K562 (cell line): ENCODE measurements at regions not wholly inside any gene's neighbourhood (a gene's known extent, or its start where the extent isn't known, plus 50 kb on each side); places are given as distances from the start of the nearest gene placed in this dataset.

ENCODE experiments used
- ARID2 ChIP-seq: fragments of 450-650 bp; IDR thresholded peaks from 2 replicates; pipeline ENCODE4 v1.6.1; 2017; ENCODE audit warnings: antibody characterized with exemption, mild to moderate bottlenecking
- CREB3L1 ChIP-seq: fragments of 450-650 bp; IDR thresholded peaks from 2 replicates; pipeline ENCODE4 v1.6.1; 2014; ENCODE audit warnings: low read depth, mild to moderate bottlenecking, moderate library complexity, borderline replicate concordance
- ERF ChIP-seq: fragments of 450-650 bp; formaldehyde crosslinking; IDR thresholded peaks from 2 replicates; pipeline ENCODE4 v1.4.0; 2020; ENCODE audit warnings: mild to moderate bottlenecking, mixed read lengths
- FOXM1 ChIP-seq, 2 experiments: fragments of 450-650 bp in 1 of 2; sonication (generic) in 1 of 2; formaldehyde crosslinking in 1 of 2; IDR thresholded peaks; 2 replicates each; pipeline versions ENCODE4 v1.6.1 to v1.9.0; 2017 to 2022; ENCODE audit warnings: low read depth in 2 of 2, mild to moderate bottlenecking in 2 of 2, missing genetic modification reagents in 1 of 2, moderate library complexity in 1 of 2
- LEF1 ChIP-seq: fragments of 450-650 bp; IDR thresholded peaks from 2 replicates; pipeline ENCODE4 v1.6.1; 2016; ENCODE audit warnings: mild to moderate bottlenecking
- MCM5 ChIP-seq: fragments of 450-650 bp; IDR thresholded peaks from 2 replicates; pipeline ENCODE4 v1.6.1; 2016; ENCODE audit warnings: low read depth
- POLR2A ChIP-seq: fragments of 450-650 bp; conservative IDR thresholded peaks from 2 replicates; pipeline ENCODE4 v1.6.1; 2016
- RAD21 ChIP-seq, 2 experiments: fragments of 250-450 bp in 1 of 2; fragments of 450-650 bp in 1 of 2; sonication (Bioruptor Pico) in 1 of 2; formaldehyde crosslinking in 1 of 2; IDR thresholded peaks in 1 of 2; conservative IDR thresholded peaks in 1 of 2; 2 replicates each; pipeline versions ENCODE4 v1.4.0 to v1.8.0; 2020 to 2022; ENCODE audit warnings: mild to moderate bottlenecking in 2 of 2, moderate library complexity in 1 of 2
- SAFB ChIP-seq: fragments of 200-400 bp; formaldehyde crosslinking; IDR thresholded peaks from 2 replicates; pipeline ENCODE4 v1.6.1; 2017; ENCODE audit warnings: low read depth, low read length, borderline replicate concordance

GRCh38 chr15:47206358-47206978 is 510.8 kb upstream of the SEMA6D start:
- no peak for TF ChIP-seq FOXM1 (IDR thresholded peaks at IDR 0.05; ENCODE audit: low read depth)
- no peak for TF ChIP-seq FOXM1 (CRISPR knock-in tag; IDR thresholded peaks at IDR 0.05; ENCODE audit: low read depth)
- no peak for TF ChIP-seq MCM5
- TF ChIP-seq CREB3L1 = no peak
- no peak for TF ChIP-seq ERF (CRISPR knock-in tag)
- no peak for TF ChIP-seq POLR2A
- TF ChIP-seq SAFB = no peak
- TF ChIP-seq ARID2 = no peak
- TF ChIP-seq LEF1 = no peak
- TF ChIP-seq RAD21 (CRISPR knock-in tag; conservative IDR thresholded peaks at IDR 0.05 in 1 of 2, IDR thresholded peaks at IDR 0.05 in 1 of 2) = no peak
